ENCODE measurements at regions not wholly inside any gene's neighbourhood (a gene's known extent, or its start where the extent isn't known, plus 50 kb on each side); places are given as distances from the start of the nearest gene placed in this dataset.

GRCh38 chr13:107035186-107035585, 467.2 kb upstream of the ARGLU1 start:
- Histone ChIP-seq H3K4me1 (ENCODE audit: control insufficient read depth, insufficient read depth, low read length, poor library complexity, severe bottlenecking) (no peaks in the 10 kb centered on the region), H3K4me3 (ENCODE audit: low read depth, low read length) (no peak overlapping the region), H3K27ac (ENCODE audit: insufficient read depth, low read length, poor library complexity, severe bottlenecking) (no peak overlapping the region), H3K27me3 (ENCODE audit: control insufficient read depth, insufficient read depth, low read length) (no peaks in the 10 kb centered on the region), H3K36me3 (ENCODE audit: control insufficient read depth, insufficient read depth, low read length) (no peaks in the 10 kb centered on the region), H3K9me3 (ENCODE audit: control insufficient read depth in 2 of 2, low read length in 2 of 2) (peaks cover 2 to 4% of the 10 kb centered on the region in 2 experiments)
- ATAC-seq (ENCODE audit: low read depth in 2 of 2), result no peak
- no peak for DNase-seq
- Mint-ChIP-seq H3K27ac (no peak overlapping the region), H3K27me3 (no peaks in the 10 kb centered on the region), H3K36me3 (no peaks in the 10 kb centered on the region), H3K4me1 (no peaks in the 10 kb centered on the region), H3K9me3 (peaks cover 0 to 13% (median 4%) of the 10 kb centered on the region in 7 donors), H3K4me3 (no peak overlapping the region)

DNA sequence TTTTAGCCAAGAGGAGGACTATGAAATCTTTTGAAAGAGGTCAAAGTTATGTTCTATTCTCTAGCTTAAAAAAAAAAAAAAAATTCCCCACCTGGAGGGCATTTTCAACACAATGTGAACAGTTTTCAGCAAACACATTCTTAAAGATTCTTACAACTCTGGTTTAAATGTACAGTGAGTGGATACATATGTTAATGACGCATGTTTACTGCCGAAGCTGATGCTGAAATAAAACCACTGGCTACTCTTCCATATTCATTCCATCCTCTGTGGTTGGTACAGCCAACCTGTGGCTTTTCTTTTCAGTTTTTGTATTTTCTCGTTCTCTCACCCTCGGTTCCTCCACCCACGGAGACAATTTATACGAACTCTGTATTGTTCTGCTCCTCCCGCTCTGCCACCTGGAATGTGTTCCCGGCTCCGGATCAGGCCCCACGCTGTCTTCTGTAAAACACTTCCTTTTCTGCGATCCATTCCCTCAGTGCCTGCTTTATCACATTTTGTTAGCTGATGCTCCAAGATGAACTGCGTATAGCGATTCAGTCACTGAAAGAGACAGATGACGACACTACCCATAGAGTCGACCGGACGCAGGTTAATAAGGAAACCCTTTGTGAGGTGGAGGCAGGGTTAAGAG, 466.4 kb upstream of the ARGLU1 start:
- DNase-seq (no peak), ATAC-seq (ENCODE audit: low read depth in 2 of 2) (no peak)
- Mint-ChIP-seq H3K27ac (no peak overlapping the region), H3K36me3 (no peaks in the 10 kb centered on the region), H3K4me1 (no peaks in the 10 kb centered on the region), H3K27me3 (no peaks in the 10 kb centered on the region), H3K4me3 (no peak overlapping the region), H3K9me3 (peaks cover 0 to 13% (median 5%) of the 10 kb centered on the region in 7 donors)
- Histone ChIP-seq H3K36me3 (ENCODE audit: control insufficient read depth, insufficient read depth, low read length) (no peaks in the 10 kb centered on the region), H3K4me3 (ENCODE audit: low read depth, low read length) (no peak overlapping the region), H3K9me3 (ENCODE audit: control insufficient read depth in 2 of 2, low read length in 2 of 2) (peaks cover 2 to 4% of the 10 kb centered on the region in 2 experiments), H3K27me3 (ENCODE audit: control insufficient read depth, insufficient read depth, low read length) (no peaks in the 10 kb centered on the region), H3K27ac (ENCODE audit: insufficient read depth, low read length, poor library complexity, severe bottlenecking) (no peak overlapping the region), H3K4me1 (ENCODE audit: control insufficient read depth, insufficient read depth, low read length, poor library complexity, severe bottlenecking) (no peaks in the 10 kb centered on the region)

- H3K27ac Mint-ChIP-seq, result no peak overlapping the region
- no peak for DNase-seq
- Histone ChIP-seq H3K36me3 (ENCODE audit: control insufficient read depth, insufficient read depth, low read length) (no peaks in the 10 kb centered on the region), H3K27ac (ENCODE audit: insufficient read depth, low read length, poor library complexity, severe bottlenecking) (no peak overlapping the region), H3K4me1 (ENCODE audit: control insufficient read depth, insufficient read depth, low read length, poor library complexity, severe bottlenecking) (no peaks in the 10 kb centered on the region), H3K9me3 (ENCODE audit: control insufficient read depth in 2 of 2, low read length in 2 of 2) (peaks cover 0 to 4% of the 10 kb centered on the region in 2 experiments), H3K27me3 (ENCODE audit: control insufficient read depth, insufficient read depth, low read length) (no peaks in the 10 kb centered on the region), H3K4me3 (ENCODE audit: low read depth, low read length) (no peak overlapping the region)
- H3K9me3 Mint-ChIP-seq, result peaks cover under 1 to 13% (median 7%) of the 10 kb centered on the region in 7 donors
- ATAC-seq (ENCODE audit: low read depth in 2 of 2), result no peak
- H3K4me3 Mint-ChIP-seq, result no peak overlapping the region
- H3K4me1 Mint-ChIP-seq, result no peaks in the 10 kb centered on the region
- no peaks in the 10 kb centered on the region for H3K27me3 Mint-ChIP-seq
- no peaks in the 10 kb centered on the region for H3K36me3 Mint-ChIP-seq
Observed at GRCh38 chr13:107031716-107032115, 463.8 kb upstream of the ARGLU1 start.

- no peaks in the 10 kb centered on the region for H3K27me3 ChIP-seq (ENCODE audit: control insufficient read depth, insufficient read depth, low read length)
- H3K4me1 ChIP-seq (ENCODE audit: control insufficient read depth, insufficient read depth, low read length, poor library complexity, severe bottlenecking), result no peaks in the 10 kb centered on the region
- no peaks in the 10 kb centered on the region for H3K27me3 Mint-ChIP-seq
- no peak overlapping the region for H3K4me3 ChIP-seq (ENCODE audit: low read depth, low read length)
- no peaks in the 10 kb centered on the region for H3K36me3 ChIP-seq (ENCODE audit: control insufficient read depth, insufficient read depth, low read length)
- ATAC-seq (ENCODE audit: low read depth in 2 of 2) (no peak), DNase-seq (no peak)
- H3K4me1 Mint-ChIP-seq, result no peaks in the 10 kb centered on the region
- H3K9me3 ChIP-seq (ENCODE audit: control insufficient read depth in 2 of 2, low read length in 2 of 2), result peaks cover 0 to 4% of the 10 kb centered on the region in 2 experiments
- no peaks in the 10 kb centered on the region for H3K36me3 Mint-ChIP-seq
- no peak overlapping the region for H3K4me3 Mint-ChIP-seq
- no peak overlapping the region for H3K27ac Mint-ChIP-seq
- H3K9me3 Mint-ChIP-seq, result peaks cover 1 to 13% (median 5%) of the 10 kb centered on the region in 7 donors
- H3K27ac ChIP-seq (ENCODE audit: insufficient read depth, low read length, poor library complexity, severe bottlenecking), result no peak overlapping the region
Observed at GRCh38 chr13:107028751-107029150, 460.8 kb upstream of the ARGLU1 start.

DNA sequence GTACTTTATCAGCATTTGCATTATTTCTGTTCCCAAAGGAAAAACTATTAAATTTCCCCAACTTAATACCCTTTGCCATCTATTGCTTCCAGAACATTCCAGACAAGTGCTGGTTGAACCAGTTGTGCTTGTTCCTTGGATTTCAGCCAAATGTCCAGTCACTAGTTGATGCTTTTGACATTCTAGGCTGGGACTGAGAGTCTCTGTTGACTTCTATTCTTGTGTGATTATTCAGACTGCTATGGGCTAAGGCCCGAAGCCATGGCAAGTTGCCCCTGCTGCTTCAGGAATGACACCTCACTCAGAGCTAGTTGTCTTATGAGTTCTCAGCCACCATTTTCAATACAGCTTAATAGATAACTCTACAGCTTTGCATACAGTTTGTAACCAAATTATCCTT, 458.1 kb upstream of the ARGLU1 start:
- Mint-ChIP-seq H3K4me3 (no peak overlapping the region), H3K36me3 (no peaks in the 10 kb centered on the region), H3K27me3 (no peaks in the 10 kb centered on the region), H3K27ac (no peak overlapping the region), H3K4me1 (no peaks in the 10 kb centered on the region), H3K9me3 (peaks cover 4 to 14% (median 5%) of the 10 kb centered on the region in 7 donors)
- Histone ChIP-seq H3K27ac (ENCODE audit: insufficient read depth, low read length, poor library complexity, severe bottlenecking) (no peak overlapping the region), H3K4me3 (ENCODE audit: low read depth, low read length) (no peak overlapping the region), H3K27me3 (ENCODE audit: control insufficient read depth, insufficient read depth, low read length) (no peaks in the 10 kb centered on the region), H3K9me3 (ENCODE audit: control insufficient read depth in 2 of 2, low read length in 2 of 2) (no peaks in the 10 kb centered on the region), H3K4me1 (ENCODE audit: control insufficient read depth, insufficient read depth, low read length, poor library complexity, severe bottlenecking) (no peaks in the 10 kb centered on the region), H3K36me3 (ENCODE audit: control insufficient read depth, insufficient read depth, low read length) (no peaks in the 10 kb centered on the region)
- DNase-seq (no peak), ATAC-seq (ENCODE audit: low read depth in 2 of 2) (no peak)

GRCh38 chr13:107023335-107023734, 455.4 kb upstream of the ARGLU1 start:
- H3K27me3 Mint-ChIP-seq, result no peaks in the 10 kb centered on the region
- Histone ChIP-seq H3K9me3 (ENCODE audit: control insufficient read depth in 2 of 2, low read length in 2 of 2) (no peaks in the 10 kb centered on the region), H3K4me1 (ENCODE audit: control insufficient read depth, insufficient read depth, low read length, poor library complexity, severe bottlenecking) (no peaks in the 10 kb centered on the region), H3K36me3 (ENCODE audit: control insufficient read depth, insufficient read depth, low read length) (no peaks in the 10 kb centered on the region), H3K27me3 (ENCODE audit: control insufficient read depth, insufficient read depth, low read length) (no peaks in the 10 kb centered on the region), H3K4me3 (ENCODE audit: low read depth, low read length) (no peak overlapping the region), H3K27ac (ENCODE audit: insufficient read depth, low read length, poor library complexity, severe bottlenecking) (no peak overlapping the region)
- no peak overlapping the region for H3K4me3 Mint-ChIP-seq
- H3K9me3 Mint-ChIP-seq, result peaks cover 0 to 10% (median 6%) of the 10 kb centered on the region in 7 donors
- no peak overlapping the region for H3K27ac Mint-ChIP-seq
- DNase-seq (no peak), ATAC-seq (ENCODE audit: low read depth in 2 of 2) (no peak)
- H3K36me3 Mint-ChIP-seq, result no peaks in the 10 kb centered on the region
- no peaks in the 10 kb centered on the region for H3K4me1 Mint-ChIP-seq

DNA sequence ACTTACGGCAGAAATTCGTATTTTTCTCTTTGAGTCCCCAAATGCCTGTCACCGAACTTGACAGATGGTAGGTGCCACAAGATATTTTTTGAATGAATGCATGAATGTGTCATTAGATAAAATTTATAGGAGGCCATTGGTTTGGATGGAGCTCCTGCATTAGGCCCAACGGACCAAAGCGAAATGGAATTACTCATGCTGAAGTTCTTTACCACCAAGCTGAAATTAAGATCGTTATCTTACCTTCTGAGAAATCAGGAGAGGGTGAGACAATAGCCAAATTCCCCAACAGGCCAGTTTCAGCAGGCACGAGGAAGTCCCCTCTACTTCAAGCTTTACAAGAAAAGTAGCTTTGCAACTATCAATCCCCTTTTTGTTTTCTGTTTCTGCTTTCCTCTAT, 452.5 kb upstream of the ARGLU1 start:
- H3K4me1 Mint-ChIP-seq, result no peaks in the 10 kb centered on the region
- Histone ChIP-seq H3K4me1 (ENCODE audit: control insufficient read depth, insufficient read depth, low read length, poor library complexity, severe bottlenecking) (no peaks in the 10 kb centered on the region), H3K27ac (ENCODE audit: insufficient read depth, low read length, poor library complexity, severe bottlenecking) (no peak overlapping the region), H3K4me3 (ENCODE audit: low read depth, low read length) (no peak overlapping the region), H3K27me3 (ENCODE audit: control insufficient read depth, insufficient read depth, low read length) (no peaks in the 10 kb centered on the region), H3K9me3 (ENCODE audit: control insufficient read depth in 2 of 2, low read length in 2 of 2) (no peaks in the 10 kb centered on the region), H3K36me3 (ENCODE audit: control insufficient read depth, insufficient read depth, low read length) (no peaks in the 10 kb centered on the region)
- no peaks in the 10 kb centered on the region for H3K36me3 Mint-ChIP-seq
- ATAC-seq (ENCODE audit: low read depth in 2 of 2) (no peak), DNase-seq (no peak)
- H3K4me3 Mint-ChIP-seq, result no peak overlapping the region
- H3K27ac Mint-ChIP-seq, result no peak overlapping the region
- H3K27me3 Mint-ChIP-seq, result no peaks in the 10 kb centered on the region
- H3K9me3 Mint-ChIP-seq, result peaks cover 0 to 13% (median 7%) of the 10 kb centered on the region in 7 donors

DNA sequence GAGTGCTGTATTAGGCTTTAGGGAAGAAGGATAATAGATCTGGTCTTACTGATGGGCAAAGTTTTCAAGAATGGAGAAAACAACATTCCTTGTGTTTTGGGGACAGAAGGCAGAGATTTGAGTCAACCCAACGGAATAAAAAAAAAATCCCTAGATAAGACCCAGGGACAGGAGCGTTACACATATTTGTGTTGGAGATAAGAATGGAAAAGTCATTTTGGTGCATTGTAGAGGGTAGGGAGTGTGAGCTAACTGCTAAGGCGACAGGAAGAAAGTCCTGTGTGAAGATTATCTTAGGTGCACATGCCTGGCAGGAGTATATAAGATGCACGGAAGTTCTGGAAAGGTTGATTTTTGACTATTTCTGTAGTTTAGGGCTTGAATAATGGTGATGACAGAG, 450.3 kb upstream of the ARGLU1 start:
- Histone ChIP-seq H3K9me3 (ENCODE audit: control insufficient read depth in 2 of 2, low read length in 2 of 2) (no peaks in the 10 kb centered on the region), H3K36me3 (ENCODE audit: control insufficient read depth, insufficient read depth, low read length) (no peaks in the 10 kb centered on the region), H3K4me1 (ENCODE audit: control insufficient read depth, insufficient read depth, low read length, poor library complexity, severe bottlenecking) (no peaks in the 10 kb centered on the region), H3K27ac (ENCODE audit: insufficient read depth, low read length, poor library complexity, severe bottlenecking) (no peak overlapping the region), H3K27me3 (ENCODE audit: control insufficient read depth, insufficient read depth, low read length) (no peaks in the 10 kb centered on the region), H3K4me3 (ENCODE audit: low read depth, low read length) (no peak overlapping the region)
- no peaks in the 10 kb centered on the region for H3K36me3 Mint-ChIP-seq
- H3K9me3 Mint-ChIP-seq, result peaks cover 0 to 13% (median 7%) of the 10 kb centered on the region in 7 donors
- H3K27ac Mint-ChIP-seq, result no peak overlapping the region
- H3K4me3 Mint-ChIP-seq, result no peak overlapping the region
- H3K27me3 Mint-ChIP-seq, result no peaks in the 10 kb centered on the region
- ATAC-seq (ENCODE audit: low read depth in 2 of 2), result no peak
- DNase-seq, result no peak
- no peaks in the 10 kb centered on the region for H3K4me1 Mint-ChIP-seq

Data from CD4-positive, CD25-positive, alpha-beta regulatory T cell (primary cell).